DMS53 treated with DMSO at 0.1 percent for 48 hours (cell line): ENCODE measurements at regions not wholly inside any gene's neighbourhood (a gene's known extent, or its start where the extent isn't known, plus 50 kb on each side); places are given as distances from the start of the nearest gene placed in this dataset.

Source experiments
- DNase-seq: peaks from one replicate; lab custom pipeline; 2025; ENCODE audit not compliant: unreplicated experiment; lab: John Stamatoyannopoulos, UW

DNA sequence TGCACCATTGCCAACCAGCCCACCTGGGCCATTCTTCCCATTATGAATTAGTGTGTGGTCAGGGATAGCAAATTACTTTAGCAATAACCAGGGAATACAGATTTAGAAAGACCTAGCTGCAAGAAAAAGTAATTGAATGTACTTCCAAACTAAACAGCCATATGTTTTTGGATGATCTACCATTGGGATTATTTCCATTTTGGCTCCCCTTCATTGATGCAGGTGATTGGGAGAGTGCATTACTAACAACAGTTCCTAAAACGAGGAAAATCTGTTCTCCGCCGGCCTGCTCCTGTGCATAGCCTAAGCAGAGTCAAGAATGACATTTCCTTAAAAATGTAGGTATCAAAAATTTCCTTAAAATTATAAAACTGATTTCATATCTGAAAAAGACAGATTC, 58.5 kb downstream of the MAIP1 start:
- no peak for DNase-seq

DNA sequence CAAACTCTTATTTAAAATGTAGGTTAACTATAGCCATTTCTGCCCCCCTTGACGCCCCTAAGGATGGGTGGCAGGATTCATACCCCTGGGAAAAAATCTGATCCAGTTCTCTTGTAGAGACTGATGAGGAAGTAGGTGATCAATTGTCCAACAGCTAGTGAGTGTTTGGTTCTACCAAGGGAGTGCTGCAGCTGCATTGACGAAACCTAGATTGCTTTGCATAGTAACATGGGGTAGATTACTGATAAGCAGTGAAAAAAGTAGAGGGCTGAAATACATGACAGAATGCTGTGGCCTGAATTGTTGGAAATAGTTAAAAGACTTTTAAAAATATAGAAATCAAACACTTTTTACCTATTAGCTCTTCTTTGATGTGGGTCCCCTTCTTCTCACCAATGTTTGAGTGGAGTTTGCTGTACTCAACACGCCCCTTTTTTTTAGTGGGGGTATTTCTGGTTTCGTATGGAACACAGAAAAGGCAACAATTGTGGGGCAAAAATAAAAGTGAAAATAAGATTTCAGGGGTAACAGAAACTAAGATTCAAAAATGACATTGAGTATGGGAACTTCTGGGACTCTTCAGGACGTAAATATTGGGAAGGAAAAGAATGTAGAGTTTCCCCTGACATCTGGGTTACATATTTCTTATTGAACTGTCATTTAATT, 66.2 kb downstream of the MAIP1 start:
- no peak for DNase-seq

DNA sequence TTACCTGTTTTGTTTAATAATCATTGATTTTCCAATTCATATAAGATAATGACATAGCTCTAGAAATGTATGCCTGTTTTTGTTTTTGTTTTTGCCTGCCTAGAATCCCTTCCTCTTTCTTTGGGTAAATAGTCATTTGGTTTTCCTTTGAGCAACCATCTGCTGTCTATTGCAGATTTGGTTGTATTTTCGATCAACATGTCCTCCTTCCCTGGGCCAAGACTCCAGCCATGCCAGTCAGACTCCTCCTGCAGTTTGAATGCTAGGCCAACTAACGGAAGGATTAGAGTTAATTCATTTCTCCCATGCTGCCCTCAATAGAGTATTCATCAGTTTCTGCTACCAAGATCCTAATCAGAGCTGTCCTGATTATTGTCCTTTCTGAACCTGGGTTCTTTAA, 67.1 kb downstream of the MAIP1 start:
- DNase-seq = no peak

DNA sequence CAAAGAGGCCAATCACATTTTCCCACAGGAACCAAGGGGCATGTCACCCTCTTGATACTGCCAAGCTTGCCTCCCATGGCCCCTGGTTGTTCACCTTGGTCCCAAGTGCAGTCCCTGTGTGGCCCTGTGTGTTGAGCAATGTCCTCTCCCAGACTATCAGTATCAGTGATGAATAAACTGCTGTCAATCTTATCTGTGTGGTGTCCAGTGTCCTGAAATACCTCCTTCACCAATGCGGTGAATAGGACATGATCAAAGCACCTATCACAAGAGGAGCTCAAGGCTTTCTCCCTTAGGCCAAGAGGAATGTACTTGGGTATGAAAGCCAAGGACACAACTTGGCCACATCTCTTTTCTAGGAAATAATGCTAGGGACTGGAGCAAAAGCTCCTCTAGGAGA, 68.2 kb downstream of the MAIP1 start:
- DNase-seq = no peak

DNA sequence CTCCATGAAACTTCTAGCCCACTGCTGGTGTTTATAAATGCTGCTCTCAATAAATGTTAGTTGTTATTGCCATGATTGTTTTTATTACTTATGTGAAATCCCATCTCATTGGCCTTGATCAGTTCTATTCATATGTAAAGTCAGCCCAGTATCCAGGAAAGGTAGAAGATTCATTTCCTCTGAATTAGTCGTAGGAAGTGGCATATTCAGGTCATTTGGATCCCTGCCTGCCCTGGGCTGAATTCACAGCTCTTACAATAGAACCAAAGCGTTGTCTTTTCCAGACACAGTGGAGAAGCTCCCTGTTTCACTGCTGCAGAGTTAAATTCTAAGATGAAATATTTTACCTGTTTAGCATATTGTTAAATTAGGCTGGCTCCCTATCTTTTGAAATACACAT, 70.3 kb downstream of the MAIP1 start:
- no peak for DNase-seq

DNA sequence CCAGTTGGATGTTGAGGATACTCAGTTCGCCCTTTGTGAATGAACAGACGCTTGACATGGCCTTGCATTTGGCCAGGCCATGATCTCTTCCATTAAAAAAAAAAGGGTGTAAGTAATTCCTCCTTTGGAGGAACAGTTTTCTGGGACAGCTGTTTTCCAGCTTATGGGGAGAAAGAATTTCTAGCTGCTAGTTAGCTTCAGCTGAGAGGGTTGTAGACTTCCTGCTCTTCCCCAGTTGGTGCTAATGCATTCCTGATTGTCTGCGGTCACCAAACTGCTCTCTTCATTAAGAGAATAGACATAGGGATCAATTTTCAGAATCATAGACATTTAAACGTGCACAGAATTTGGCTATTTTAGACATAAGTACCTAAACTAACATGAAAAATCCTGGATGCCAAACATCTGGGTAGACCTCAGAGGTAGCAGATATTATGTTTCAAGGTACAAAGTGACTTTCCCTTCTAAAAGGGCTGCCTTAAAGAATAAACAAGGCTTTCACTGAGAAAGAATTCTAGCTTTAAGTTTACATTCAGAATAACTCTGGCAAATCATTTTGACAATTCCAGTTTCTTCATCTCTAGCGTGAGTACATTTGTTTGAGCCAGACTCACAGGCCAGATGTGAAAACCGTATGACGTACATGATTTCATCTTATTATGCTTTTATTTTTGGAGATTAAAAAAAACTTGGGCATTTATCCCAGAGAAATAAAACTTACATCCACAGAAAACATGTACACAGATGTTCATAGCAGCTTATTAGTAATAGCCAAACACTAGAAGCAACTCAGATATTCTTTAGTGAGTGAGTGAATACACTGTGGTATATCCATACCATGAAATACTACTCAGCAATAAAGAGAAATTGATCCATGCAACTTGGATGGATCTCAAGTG, 71.2 kb downstream of the MAIP1 start:
- no peak for DNase-seq

DNA sequence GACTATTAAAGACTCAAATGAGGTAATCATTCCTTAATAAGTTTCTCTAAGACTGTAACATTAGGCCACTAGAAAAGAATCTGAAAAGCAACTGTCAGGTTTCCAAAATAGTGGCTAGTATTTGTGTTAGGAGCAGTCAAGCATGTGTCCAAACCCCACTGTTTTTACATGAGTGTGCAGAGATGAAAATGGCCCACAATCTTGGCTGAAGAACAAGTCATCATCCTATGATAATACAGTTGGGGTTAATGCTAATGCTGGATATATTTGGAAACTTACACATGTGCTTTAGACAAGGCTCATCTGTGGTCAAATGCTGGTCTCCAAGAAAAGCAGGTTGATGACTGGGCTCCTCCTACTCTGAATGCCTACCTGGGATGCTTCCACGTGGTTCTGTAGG, 73.6 kb downstream of the MAIP1 start:
- no peak for DNase-seq

DNA sequence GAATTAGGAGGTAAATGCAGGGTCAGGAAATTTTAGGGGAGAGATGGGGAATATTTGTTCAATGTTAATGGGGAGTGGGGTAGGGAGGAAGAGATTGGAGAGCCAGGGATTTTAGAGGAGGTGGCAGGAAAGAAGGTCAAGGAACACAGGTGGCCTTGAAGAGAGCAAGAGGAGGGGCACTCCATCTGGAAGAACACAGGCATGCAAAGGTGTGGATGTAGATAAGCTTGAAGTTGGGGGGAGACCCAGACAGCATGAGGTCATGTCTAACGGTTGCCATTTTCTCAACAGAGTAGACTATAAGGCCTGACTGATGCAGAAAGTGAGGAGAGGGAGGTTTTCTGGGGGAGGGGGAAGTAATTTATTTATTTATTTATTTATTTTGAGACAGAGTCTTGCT, 77.5 kb downstream of the MAIP1 start:
- DNase-seq = no peak

DNA sequence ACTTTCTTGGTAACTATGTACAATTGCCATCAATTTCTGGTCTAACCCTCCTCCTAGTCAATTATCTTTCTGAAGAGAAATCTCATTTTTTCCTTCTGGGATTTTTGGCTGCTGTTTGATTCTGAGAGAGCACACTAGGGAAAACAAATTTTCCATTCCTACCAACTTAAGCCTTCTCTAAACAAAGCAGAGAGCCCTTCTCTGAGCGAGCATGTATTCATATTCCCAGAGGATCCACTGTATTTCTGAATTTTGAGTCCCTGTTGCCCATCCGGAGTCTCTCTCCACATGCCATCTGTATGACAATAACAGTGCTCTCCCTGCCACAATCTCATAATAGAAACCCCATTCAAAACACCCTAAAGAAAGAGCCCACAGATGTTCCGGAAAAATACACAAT, 78.5 kb downstream of the MAIP1 start:
- DNase-seq = no peak

DNA sequence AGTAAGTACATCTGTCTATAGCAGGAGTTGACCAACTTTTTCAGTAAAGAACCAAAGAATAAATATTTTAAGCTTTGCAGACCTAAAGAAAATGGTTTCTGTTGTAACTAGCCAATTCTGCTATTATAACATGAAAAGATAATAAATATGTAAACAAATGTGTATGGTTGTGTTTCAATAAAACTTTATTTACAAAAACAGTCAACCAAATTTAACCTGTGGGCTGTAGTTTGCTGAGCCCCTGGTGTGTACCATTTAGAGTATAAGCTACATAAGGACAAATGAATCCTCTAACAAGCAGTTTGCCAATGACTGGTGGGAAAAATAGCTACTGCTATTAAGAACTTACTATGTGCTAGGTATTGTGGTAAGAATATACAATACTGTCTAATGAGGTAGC, 79.4 kb downstream of the MAIP1 start:
- no peak for DNase-seq

DNA sequence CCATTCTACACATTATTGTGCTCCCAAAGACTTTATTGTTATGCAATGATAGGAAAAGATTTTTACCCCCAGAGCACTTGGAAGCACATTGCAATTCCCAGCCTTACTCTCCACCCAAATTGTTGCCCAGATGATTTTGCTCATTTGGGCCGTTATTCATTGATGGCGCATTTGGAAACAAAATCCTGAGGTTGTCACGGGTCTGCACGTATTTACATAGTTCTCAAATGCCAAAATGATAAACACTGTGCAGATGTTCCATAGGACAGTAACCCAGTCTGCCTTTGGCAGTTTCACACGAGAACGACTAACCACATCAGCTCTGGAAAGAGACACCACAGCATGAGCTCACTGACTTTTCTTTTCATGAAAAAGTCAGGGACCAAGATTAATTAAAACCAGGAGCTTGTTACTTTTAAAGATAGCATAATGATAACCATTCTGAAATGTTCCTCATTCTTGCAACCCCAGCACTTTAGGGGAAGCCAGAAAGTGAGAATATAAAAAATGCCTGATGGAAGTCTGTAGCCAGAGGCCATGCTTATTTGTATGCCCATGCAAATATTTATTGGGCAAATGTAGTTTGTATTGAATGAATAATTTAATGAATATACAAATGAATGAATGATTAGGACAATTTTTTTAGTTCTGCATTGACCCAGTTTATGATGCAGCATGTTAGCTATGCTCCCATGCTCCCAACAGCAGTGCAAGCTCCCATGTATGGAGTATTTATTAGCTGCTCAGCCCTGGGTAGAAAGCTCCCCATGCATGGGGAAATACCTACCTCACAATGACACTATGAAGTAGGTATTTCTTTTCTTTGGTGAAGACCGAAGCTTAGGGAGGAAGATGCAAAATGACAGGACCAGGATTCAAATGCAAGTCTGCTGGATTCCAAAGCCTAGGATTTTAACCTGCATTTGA, 84.6 kb downstream of the MAIP1 start:
- DNase-seq = no peak

DNA sequence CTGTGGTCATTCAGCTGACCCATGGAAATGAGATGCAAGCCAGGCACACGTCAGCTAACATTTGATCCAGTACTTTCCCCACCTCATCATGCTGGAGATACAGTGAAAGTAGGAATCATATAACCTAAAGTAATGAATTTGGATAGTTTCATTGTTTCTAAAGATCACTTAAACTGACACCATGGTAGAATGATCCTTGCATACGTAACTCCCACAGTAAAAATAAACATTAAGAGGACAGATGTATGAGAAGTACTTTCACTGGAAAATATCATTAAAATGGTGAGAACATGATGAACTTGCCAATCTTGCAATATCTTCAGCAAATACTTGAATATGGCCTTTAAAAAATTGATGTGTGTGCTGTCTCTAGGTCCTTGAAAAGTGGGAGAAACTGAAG, 85.4 kb downstream of the MAIP1 start:
- DNase-seq = no peak

DNA sequence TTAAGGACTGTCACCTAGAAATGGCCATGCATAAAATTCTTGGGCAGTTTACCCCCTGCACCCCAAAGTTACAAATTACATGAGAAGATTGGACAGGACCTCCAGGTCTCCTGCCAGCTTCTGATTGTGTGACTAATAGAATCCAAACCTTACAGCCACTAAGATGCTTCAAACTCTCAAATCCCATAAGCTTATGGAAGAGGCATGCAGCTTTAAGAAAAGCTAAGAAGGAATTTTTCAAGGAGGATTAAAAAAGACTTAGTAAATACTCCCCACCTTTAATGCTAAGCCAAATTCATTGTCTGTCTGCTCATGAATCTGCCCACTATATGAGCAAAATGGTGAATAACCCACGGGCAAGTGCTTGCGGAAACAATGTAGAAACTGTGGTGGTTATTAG, 86.3 kb downstream of the MAIP1 start:
- DNase-seq = no peak

DNA sequence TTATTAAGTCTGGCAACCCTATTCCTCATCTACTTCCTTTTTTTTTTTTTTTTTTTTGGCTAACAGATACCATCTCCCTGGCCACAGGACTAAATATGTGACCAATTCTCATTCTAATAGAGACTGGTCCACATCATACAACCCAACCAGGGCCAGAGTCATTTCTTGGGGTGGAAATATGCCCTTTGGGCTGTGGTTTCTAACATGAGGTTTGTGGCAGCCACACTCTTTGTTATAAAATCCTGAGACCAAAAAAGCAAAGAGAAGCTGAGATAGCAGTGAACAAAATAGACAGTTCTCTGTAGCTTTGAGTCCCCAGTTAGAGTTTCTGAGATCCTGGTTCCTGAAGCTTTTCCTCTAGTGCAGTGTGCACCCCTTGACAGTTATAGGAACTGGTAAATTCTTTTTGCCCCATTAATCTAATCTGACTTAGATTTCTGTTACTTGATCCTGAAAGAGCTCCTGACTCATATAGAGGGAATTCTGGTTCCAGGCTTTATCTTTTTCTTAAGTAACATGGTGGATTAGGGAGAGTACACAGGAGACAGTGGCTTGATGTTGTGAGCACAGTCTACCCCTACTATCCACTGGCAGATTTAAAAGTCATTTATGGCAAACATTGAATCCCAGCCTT, 86.8 kb downstream of the MAIP1 start:
- DNase-seq = no peak

DNA sequence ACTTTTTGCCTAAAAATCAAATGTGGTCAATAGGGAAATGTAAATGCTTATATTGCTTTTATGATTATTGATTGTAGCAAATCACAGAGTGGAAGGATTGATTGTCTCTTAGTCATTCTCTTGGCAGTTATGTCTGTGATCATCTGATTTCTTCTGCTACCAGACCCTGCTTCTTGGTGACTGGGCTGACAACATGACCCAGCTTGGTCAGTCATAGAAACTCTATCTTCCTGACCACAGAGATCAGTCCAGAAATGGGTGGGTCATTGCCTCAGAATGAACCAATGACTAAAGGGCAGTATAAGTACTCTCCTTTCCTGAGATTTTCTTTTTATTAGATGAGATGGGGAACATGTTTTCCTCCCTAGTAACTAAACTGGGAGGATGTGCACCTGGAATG, 87.6 kb downstream of the MAIP1 start:
- no peak for DNase-seq

DNA sequence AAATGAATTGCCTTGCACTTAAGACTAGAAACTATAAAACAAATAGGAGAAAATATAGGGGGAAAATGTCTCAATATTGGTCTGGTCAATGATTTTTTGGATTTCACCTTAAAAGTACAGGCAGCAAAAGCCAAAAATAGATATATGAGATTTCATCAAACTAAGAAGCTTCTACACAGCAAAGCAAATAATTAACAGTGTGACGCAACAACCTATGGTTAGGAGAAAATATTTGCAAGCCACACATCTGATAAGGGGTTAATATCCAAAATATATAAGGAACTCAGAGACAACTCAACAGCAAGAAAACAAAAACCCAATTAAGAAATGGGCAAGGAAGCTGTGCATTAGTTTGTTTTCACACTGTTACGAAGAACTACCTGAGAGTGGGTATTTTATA, 89.1 kb downstream of the MAIP1 start:
- DNase-seq = no peak

DNA sequence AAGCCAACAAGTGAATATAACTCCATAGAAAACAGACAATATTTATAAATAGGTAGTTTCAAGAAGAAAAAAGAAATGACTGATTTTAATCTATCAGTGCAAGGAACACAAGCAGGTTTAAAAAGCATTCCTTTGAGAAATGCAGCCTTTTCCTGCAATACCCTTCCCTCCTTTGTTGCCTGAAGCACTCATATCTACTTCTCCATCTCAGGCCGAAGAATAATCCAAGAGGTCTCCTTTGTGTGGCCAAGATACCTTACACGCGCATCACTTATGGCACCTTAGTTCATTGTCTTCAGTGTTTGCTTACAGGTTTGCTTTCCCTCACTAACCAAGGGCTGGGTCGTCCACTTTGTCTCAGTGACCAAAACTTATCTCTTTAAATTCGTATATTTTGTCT, 93.0 kb downstream of the MAIP1 start:
- DNase-seq = no peak

DNA sequence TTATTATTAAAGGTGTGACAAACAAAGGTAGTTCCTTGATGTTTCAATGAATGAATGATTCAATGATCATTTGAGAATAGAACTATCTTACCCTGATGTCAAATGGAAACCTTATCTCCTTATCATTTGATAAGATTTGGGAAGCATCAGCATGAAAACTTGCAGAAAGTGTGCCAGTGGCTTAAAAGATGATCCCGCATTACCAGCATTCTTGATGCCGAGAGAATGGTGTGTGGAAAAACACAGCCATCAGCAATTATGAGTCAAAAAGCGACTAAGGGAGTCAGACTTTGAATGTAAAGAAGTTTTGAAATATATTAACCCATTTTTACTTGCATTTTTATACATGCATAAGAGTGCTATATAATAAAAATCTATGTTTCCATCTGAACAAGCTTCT, 93.7 kb downstream of the MAIP1 start:
- no peak for DNase-seq

DNA sequence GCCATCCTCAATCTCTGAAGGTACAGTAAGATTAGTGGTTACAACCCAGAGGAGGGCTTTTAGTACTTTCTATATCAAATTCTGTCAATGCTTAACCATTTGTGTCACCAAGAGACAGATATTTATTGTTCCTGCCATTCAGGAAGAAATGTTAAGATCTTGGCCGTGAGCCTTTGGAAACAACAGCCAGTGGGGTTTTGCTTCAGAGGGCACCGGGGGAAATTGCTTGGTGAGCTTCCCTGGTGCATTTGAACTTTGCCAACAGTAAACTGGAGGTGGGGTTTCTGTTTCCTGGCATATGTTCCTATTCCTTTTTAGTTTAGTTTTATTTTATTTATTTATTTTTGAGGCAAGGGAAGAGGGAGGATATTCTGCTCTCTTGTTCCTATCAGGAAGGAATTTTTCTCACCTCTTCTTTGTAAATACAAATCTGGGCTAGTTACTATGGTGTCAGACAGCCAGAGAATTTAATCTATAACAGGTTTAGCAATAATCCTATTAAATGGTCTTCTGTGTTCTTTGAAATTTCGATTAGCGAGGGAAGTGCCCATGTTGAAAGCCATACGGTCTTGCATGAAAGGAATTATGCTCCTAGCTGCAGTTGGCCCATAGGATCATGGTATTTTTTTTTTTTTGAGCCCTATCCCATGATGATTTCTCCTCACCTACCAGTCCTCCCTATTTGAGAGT, 95.7 kb downstream of the MAIP1 start:
- no peak for DNase-seq

DNA sequence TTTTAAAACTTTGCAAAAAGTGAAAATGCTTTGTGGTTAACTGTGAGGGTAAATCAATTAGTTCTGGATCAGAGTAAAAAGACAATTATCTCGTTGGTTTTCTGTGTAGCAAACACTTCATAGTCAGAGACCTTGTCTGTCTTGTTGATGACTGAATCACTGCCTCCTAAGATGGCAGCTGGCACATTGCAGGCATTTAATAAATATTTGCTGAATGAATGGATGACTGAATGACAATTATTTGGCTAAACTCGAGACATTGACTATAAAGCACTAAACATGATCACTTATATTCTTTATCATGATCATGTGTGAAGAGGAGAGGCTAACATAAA, 96.2 kb downstream of the MAIP1 start:
- DNase-seq = peak; percentile 51

DNA sequence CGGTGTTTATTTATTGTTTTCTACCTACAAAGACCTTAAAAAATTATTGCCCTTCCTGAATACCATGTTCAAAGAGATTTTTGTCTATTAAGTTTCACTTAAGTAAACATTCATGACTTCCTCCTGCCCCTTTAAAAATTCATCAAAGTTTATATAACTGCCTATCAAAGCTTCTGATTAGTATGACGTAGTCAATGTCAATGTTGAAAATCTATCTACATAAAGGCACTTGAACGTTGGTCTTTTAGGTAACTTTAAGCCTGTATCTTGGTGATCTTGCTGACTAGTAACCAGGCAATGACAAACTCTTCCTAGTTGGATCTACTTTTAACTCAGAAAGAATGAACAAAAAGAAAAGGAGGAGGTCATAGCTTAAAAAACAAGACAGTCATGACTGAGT, 97.2 kb downstream of the MAIP1 start:
- DNase-seq = no peak
